Ammon's horn (tissue), 1 donor: ENCODE measurements at regions not wholly inside any gene's neighbourhood (a gene's known extent, or its start where the extent isn't known, plus 50 kb on each side); places are given as distances from the start of the nearest gene placed in this dataset.
A peak's percentile ranks its signal among the peaks of the same experiment; 100 is the strongest.
"Not testable (repeated sequence)": the region's sequence is repeated elsewhere in the genome, so short reads cannot be mapped to it uniquely, and the experiment has no call there.

Experiments
- DNase-seq: peaks from one replicate; pipeline ENCODE4 v3.0.0-alpha.2; 2016; ENCODE audit warnings: low spot score

DNA sequence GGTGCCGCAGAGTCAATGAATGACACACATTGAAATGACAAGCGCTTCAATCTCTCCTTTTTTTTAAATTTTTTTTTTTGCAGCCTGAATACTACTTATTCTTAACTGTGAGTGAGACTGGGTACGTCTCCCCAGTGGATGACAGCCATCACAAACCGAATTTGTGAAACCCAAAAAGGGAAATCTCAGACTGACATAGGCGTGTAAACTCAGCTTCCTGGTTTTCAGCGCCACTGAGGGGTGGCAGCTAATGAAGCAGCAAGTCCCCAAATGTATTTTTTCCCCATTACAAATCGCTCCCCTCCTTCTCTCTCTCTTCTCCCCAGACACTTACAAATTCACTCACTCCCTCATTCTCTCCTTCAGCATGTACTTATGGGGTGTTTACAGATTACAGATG is 196.0 kb downstream of the MAF start:
- DNase-seq: no peak

DNA sequence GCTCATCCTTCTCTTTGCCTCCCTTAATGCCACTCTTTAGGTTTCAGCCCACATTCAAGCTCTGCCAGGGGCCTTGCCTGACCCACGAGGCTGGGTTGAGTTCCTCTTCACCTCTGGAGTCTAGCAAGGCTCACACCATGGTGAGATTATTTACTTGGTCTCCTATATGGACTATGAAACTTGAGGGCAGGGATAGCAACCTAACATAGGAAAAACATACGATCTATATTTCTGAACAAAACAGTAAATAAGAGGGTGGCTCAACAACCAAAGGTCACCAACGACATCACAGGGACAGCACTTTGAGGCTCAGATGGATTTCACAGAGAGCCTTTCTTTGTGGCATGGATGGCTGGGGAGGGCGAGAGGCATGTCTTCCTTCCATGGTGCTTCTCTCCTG is 197.0 kb downstream of the MAF start:
- DNase-seq: no peak

- DNase-seq: no peak
Observed at GRCh38 chr16:79402920-79403319, 197.6 kb downstream of the MAF start.

DNA sequence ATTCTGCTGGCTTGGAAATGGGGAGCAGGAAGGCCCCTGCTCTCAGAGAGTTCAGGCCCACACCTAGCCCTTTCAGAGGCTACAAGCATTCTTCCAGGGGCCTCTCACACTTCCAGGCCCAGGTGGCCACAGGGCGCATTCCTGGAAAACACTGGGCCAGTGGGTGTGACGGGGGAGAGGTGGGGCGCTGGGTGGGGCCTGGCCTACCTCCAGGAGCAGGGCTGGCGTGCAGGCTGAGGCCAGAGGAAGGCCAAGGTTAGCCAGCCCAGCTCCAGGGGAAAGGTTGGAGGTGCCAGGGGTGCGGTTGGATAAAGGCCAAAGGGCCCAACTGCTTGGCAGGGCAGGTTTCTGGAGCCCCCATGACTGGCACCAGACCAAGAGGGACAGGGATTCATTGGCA is 198.2 kb downstream of the MAF start:
- DNase-seq: no peak

DNA sequence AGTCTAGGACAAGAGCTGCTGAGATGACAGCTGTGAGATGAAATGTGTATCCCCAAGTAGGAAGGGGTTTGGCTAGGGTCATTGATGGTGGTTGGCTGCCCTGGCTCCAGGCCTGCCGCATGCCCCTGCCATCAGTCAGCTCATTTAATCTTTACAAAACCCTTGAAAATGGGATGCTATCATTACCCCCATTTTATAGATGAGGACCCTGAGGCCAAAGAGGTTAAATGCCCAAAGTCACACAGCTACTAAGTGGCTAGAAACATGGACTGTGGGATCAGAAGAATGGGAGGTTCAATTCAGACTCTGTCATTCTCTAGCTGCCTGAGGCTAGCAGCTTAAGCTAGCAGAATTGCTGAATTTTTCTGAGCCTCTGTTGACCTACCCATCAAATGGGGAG is 198.8 kb downstream of the MAF start:
- no peak for DNase-seq

- no peak for DNase-seq
Observed at GRCh38 chr16:79401157-79401556, 199.4 kb downstream of the MAF start.

- no peak for DNase-seq
Observed at GRCh38 chr16:79400462-79401149, 199.9 kb downstream of the MAF start.

DNA sequence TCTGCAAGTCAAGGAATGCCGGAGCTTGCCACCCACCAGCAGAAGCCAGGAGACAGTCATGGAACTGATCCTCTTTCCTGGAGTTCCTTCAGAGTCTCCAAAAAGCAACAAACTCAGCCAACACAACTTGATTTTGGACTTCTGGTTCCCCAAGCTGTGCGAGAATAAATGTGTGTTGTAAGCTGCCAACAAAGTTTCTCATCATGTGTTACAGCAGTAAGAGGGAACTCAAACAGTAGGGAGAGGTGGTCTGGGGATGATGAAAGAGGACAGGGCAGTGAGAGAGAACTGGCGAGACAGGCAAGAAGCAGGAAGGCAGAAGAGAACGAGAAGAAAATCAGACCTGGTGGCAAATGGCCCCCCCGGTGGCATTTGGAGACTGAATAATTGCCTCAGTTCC is 204.9 kb downstream of the MAF start:
- peak; percentile 51 for DNase-seq

DNA sequence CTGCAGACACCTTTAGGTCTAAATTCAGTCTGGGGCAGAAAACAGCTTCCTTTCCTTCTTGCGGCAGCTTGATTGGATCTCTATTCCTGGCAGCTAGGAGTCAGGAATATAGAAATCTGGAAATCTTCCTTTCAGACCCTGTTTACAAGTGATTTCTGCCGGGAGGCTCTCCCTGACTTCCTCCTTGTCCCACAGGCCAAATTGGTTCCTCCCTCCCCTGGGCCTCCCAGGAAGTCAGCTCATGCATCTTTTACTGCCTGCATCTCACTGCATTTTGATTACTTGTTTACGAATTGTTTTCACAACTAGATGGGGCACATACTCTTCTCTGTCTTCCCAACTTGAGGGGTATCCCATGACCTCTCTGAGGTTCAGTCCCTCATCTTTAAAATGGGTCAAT is 206.3 kb downstream of the MAF start:
- DNase-seq: no peak

DNA sequence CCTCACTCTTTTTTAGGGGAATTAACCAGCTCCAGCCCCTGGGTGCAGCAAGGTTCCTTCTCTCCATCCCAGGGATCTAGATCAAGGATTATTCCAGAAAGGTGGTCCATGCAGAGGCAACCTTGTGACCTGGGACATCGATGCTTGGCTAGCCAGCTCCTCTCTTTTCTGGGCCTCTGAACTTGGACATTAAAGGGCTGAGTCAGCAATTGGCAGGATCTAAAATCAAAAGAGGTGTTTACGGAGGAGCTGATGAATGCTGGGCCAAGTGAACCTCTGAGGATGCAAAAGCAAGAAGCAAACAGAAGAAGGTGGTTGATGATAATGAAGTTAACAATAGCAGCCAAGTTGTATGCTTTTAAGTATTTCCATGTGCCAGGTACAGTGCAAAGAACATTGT is 207.0 kb downstream of the MAF start:
- no peak for DNase-seq

- DNase-seq: no peak
Observed at GRCh38 chr16:79393127-79393526, 207.4 kb downstream of the MAF start.

DNA sequence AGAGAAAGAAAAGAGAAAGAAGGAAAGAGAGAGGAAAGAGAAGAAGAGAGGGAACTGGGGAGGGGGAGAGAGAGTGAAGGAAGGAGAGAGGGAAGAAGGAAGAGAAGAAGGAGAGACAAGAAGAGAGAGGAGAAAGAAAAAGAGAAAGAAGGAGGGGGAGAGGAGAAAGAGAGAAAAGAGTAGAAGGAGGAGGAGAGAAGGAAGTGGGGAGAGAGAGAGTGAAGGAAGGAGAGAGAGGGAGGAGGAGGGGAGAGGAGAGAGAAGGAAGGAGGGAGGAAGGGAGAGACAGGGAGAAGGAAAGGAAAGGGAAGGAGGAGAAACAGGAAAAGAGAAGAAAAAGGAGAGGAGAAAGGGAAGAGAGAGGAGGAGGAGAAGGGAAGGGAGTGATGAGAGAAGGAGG is 208.5 kb downstream of the MAF start:
- no peak for DNase-seq

DNA sequence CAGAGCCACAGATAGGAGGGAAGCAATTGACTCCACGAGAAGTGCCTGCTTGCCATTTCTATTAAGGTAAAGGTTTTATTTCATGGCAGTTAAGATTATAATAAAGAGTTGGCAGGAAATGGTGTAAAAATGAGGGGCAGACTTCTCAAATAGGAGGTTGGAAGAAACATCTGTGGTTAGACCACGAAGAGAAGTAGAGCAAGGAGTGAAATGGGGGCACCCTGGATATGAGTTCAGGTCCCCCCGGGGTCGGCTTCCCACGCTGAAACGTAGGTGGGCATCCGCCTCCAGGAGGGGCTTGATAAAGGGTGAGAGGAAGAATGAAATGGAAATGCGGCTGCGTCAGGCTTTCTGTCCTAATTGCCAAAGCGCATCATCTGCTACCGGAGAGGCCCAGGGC is 209.1 kb downstream of the MAF start:
- DNase-seq: no peak

DNA sequence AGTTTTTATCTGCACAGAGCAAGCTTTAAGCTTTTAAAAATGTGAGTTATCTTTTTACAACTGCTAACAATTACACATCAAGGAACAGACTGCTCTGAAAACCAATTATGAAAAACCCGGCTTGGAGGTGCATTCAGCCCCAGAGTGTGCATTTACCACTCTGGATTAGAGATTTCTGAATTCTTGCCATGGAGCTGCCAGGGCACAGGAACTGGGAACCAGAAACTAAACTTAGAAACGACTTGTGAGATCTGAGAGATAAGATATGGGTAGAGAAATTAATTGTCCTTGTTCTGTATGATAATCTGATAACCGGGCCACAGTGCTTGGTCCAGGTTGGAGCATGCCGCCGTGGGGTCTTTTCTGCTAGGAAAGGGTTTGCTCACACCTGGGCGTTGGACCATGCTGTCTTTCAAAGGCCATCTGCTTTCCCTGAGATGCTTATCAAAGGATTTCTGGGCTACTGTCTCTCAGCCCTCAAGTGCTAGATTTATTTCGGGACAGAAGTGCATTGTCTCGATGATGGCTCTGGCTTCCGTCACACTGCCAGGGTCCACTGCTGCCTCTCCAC is 210.0 kb downstream of the MAF start:
- no peak for DNase-seq

DNA sequence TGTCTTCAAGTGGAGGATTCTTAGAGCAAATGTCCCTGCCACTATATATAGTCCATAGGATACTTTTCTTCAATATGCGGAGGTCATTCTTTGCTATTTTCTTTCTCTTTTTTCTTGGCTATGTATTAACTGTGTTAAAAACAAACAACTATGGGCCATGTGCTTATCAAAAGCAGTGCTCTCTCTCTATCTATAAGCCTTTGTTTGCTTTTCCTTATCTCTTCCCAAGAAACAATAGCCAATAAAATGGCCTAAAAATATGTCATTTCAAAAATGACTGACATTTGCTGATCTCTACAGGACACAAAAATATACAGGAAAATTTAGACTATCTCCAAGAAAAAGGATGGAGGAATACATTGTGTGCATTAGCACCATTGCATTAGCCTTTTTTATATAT is 212.1 kb downstream of the MAF start:
- DNase-seq: no peak

DNA sequence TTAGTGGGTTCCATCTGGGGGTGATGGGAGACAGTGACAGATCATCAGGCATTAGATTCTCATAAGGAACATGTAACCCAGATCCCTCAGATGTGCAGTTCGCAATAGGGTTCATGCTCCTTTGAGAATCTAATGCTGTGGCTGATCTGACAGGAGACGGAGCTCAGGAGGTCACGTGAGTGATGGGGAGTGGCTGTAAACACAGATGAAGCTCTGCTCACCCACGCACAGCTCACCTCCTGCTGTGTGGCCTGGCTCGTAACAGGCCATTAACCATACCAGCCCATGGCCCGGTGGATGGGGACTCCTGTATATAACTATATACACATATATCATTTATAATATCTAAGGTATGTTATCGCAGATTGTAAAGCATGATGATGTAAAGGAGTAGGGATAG is 214.2 kb downstream of the MAF start:
- DNase-seq: no peak

GRCh38 chr16:79381603-79382042 is 218.9 kb downstream of the MAF start:
- DNase-seq: peak; percentile 33

GRCh38 chr16:79380995-79381602 is 219.4 kb downstream of the MAF start:
- DNase-seq: no peak

- DNase-seq: no peak
Observed at GRCh38 chr16:79379095-79379494, 221.4 kb downstream of the MAF start.

DNA sequence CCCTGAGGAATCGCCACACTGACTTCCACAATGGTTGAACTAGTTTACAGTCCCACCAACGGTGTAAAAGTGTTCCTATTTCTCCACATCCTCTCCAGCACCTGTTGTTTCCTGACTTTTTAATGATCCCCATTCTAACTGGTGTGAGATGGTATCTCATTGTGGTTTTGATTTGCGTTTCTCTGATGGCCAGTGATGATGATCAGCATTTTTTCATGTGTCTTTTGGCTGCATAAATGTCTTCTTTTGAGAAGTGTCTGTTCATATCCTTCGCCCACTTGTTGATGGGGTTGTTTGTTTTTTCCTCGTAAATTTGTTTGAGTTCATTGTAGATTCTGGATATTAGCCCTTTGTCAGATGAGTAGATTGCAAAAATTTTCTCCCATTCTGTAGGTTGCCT is 223.5 kb downstream of the MAF start:
- DNase-seq: not testable (repeated sequence)

DNA sequence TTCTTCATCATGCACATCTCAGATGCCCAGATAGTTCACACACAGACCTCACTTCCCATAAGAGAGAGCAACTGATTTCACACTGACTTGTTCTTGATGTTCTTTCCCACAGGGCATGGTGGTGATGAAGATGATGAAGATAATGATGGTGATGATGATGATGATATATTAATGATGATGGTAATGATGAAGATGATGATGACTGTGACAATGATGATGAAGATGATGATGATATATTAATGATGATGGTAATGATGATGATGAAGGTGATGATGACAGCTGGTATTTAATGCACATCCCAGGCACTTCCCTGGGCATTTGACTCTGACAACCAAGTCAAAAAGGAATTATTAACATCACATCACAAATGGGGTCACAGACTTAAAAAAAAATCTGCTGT is 225.2 kb downstream of the MAF start:
- DNase-seq: no peak

GRCh38 chr16:79372503-79373184 is 227.9 kb downstream of the MAF start:
- no peak for DNase-seq

DNA sequence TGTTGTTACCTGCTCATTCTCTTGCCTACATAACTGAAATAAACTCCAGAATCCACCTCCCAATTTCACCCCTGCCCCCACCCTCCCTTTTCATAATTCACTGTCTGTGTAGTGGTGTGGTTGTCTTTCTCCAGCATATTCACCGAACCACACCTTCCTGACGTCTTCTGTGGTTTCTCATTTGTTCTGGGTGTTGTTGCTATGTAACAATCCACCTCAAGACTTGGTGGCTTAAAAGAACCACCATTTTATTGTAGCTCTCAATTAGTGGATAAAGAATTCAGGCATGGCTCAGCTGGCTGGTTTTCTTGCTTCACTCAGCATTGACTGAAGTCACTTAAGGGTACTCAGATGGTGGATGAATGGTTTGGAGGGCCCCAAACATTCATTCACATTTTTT is 229.8 kb downstream of the MAF start:
- no peak for DNase-seq
